Neural progenitor cell (in vitro differentiated cells): ENCODE measurements at regions not wholly inside any gene's neighbourhood (a gene's known extent, or its start where the extent isn't known, plus 50 kb on each side); places are given as distances from the start of the nearest gene placed in this dataset.

Experiments used
- CTCF ChIP-seq: fragments of 200-600 bp; sonication (generic); IDR thresholded peaks from 2 replicates; pipeline ENCODE4 v1.5.1; 2017; ENCODE audit warnings: antibody characterized with exemption, mild to moderate bottlenecking
- EZH2 ChIP-seq: fragments of 200-600 bp; sonication (generic); IDR thresholded peaks from 2 replicates; pipeline ENCODE4 v1.6.1; 2017; ENCODE audit warnings: antibody characterized with exemption, mild to moderate bottlenecking, moderate library complexity

GRCh38 chr7:25550149-25550548, 321.9 kb upstream of the NPVF start:
- no peak for TF ChIP-seq CTCF
- TF ChIP-seq EZH2 = no peak
